Endothelial cell of umbilical vein (primary cell): ENCODE measurements at regions not wholly inside any gene's neighbourhood (a gene's known extent, or its start where the extent isn't known, plus 50 kb on each side); places are given as distances from the start of the nearest gene placed in this dataset.

ENCODE experiments used
- CTCF ChIP-seq, 2 donors: IDR thresholded peaks; 1 replicate in 1 of 2; 2 replicates in 1 of 2; pipeline ENCODE4 v1.5.1; 2011; ENCODE audit warnings: low read length in 2 of 2, mild to moderate bottlenecking in 2 of 2, moderate library complexity in 2 of 2, control low read depth in 1 of 2, inconsistent platforms in 1 of 2, low read depth in 1 of 2; ENCODE audit not compliant: insufficient read depth in 1 of 2; ENCODE audit errors: extremely low read depth in 1 of 2
- MYC ChIP-seq: IDR thresholded peaks from one replicate; pipeline ENCODE4 v1.6.1; 2011; ENCODE audit warnings: mild to moderate bottlenecking, low read depth, low read length
- POLR2A ChIP-seq: IDR thresholded peaks from 2 replicates; pipeline ENCODE4 v1.6.1; 2012; ENCODE audit warnings: low read depth, mild to moderate bottlenecking, control low read depth, low read length

GRCh38 chr6:168999392-168999791, 254.3 kb downstream of the THBS2 start:
- TF ChIP-seq CTCF (IDR thresholded peaks at IDR 0.05; ENCODE audit: extremely low read depth in 1 of 2, insufficient read depth in 1 of 2, low read depth in 1 of 2, low read length in 2 of 2) = no peak
- TF ChIP-seq MYC = no peak
- no peak for TF ChIP-seq POLR2A
